HG03520 (cell line): ENCODE measurements at regions not wholly inside any gene's neighbourhood (a gene's known extent, or its start where the extent isn't known, plus 50 kb on each side); places are given as distances from the start of the nearest gene placed in this dataset.
"Not testable (repeated sequence)": the region's sequence is repeated elsewhere in the genome, so short reads cannot be mapped to it uniquely, and the experiment has no call there.

Source experiments
- ATAC-seq: cut with Tn5 transposase; IDR thresholded peaks from one replicate; pipeline ENCODE4 v1.9.1; 2021; ENCODE audit warnings: mild to moderate bottlenecking, moderate library complexity; ENCODE audit not compliant: unreplicated experiment

DNA sequence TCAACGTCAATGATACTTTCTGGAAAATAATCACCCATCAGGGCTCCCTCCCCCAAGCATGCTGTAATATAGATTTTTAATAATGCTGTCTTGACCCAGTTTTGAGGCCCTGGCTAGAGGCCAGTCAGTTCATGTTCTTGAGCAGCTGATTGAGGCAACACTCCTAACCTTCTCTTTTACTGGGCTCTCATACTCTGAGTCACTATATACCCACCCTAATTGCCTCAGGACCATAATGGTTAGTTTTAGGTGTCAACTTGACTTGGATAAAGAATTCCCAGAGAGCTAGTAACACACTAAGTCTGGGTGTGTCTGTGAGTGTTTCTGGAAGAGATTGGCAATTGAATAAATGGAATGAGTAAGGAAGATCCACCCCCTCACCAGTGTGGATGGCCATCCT is 527.0 kb upstream of the ATP2B1 start:
- no peak for ATAC-seq

DNA sequence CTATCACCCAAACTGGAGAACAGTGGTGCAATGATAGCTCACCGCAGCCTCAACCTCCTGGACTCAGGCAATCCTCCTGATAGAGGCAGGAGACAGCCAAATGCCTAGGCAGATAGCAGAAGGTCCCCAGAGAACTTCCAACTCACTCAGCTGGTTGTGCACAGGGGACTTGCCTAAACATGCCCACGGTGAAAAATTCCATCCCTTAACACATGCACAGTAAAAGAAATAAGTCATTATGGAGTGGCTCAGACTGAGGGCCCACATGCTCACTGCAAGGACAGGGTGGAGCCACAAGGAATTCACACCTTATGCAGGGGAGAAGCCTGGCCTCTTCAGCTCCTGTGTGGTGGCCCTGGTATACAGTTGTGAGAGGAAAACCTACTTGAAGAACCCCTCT is 525.8 kb upstream of the ATP2B1 start:
- no peak for ATAC-seq

DNA sequence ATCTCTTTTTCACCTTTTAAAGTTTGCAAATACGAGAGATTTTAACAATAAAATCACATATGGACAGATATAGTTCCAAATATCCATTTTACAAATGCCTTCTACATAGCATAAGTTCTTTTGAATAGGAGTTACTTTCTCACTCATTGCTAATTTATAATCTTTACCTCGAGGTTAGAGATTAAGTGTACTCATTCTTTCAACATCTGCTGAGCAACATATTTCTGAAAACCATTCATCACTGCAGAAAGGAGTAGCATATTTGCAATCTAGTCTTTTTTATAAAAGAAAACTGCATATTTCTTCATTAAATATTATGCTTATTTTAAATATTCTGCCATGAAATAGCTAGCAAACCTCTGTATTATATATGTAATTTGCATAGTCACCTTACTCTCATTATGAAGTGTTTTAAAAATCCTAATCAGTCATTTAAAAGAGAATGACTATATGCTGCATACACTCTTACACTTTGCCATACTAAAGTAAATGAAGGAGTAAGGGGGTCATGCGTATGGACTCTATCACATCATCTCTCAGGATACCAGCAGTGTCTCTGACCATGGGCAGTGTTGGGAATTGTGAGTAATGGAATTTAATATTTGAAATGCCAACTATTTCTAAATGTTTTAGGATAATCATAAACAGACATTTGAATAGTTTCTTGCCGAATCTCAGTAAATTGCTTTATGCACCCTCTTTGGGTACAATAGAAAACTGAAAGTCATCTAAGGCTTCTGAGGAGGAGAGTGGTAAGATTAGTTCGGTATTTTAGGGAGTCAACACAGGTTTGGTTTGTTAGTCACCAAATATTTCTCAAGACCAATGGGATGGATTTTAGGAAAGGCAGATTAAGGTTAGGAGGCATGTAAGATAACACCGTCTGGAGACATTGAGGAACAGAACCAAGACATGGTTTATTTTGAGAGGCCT is 524.8 kb upstream of the ATP2B1 start:
- no peak for ATAC-seq

DNA sequence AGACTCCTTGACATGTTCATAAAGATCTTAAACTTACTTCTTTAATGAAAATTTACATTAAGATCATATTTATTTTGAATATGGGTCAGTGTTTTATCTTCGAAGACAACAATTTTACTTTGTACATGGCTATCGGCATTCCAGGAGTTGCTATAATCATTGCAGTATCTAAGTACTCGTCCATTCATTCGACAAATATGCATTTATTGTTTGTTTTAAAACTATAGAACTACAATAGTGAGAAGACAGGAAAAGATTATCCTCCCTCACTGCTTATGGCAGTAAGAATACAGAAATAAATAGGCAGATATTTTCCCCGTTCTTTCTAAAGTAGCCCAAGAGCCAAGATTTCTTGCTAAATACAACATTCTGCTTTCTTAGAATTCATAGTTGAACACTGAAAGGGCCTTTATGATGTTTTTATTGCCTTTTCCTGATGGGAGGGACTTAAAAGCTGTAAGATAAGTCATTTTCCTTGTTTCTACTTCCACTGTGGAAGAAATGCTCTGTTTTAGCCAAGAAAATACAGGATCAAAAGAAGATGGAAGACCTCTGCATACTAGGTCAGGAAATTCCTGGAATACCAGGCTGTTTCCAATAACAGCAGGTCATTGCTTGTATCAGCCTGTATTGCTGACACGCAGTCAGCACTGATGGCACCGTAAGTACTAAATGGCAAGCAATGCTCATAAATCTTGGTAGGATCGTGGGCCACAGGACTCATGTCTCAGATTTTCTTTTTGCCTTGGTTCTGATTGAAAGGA is 521.0 kb upstream of the ATP2B1 start:
- no peak for ATAC-seq

DNA sequence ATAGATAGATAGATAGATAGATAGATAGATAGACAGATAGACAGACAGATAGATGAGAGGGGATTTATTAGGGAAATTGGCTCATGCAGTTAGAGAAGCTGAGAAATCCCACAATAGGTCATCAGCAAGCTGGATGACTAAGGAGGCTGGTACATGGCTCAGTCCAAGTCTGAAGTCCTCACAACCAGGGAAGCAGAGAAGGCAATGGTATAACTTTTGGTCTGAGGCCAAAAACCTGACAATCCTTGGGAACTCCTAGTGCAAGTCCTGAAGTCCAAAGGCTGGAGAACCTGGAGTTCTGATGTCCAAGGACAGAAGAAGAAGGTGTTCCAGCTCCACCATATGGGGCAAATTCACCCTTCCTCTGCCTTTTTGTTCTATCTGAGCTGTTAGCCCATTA is 517.6 kb upstream of the ATP2B1 start:
- ATAC-seq, result no peak

DNA sequence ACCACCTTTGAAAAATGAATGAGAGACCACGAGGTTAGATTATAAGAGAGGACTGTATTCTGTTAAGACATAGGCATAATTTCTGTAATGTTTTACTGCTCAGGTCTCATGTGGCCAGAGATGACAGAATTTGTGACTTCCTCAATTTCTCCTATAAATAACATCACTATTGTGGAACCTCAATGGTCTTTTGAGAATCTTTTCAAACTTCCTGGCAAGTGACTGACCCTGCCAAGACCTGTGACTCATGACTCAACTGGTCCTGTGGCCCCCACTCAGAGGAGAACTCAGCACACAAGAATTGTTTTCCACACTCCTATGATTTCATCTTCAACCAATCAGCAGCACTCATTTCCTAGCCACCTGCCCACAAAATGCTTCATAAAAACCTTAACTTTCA is 508.2 kb upstream of the ATP2B1 start:
- ATAC-seq, result no peak

DNA sequence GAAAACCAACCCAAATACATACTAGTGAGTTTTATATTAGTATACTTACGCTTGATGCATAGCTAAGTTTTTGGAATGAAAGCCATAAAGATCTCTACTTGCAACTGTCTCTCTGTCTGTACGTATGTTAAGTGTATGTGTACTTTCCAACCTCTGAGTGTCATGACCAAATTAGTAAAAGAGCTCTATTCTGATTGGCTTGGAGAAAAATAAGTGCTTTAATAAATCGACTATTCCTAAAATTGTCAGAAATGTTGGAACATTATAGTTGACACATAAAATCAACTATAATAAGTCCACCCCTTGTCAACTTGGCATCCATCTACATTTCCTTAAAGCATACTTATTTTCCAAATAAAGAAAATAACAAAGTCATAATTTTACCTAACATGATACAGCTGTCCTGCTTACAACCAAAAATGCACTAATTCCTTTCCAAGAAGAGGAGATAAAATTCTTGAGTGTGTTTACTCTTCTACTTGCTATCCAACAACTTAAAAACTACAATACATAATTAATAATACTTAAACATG is 507.4 kb upstream of the ATP2B1 start:
- no peak for ATAC-seq

DNA sequence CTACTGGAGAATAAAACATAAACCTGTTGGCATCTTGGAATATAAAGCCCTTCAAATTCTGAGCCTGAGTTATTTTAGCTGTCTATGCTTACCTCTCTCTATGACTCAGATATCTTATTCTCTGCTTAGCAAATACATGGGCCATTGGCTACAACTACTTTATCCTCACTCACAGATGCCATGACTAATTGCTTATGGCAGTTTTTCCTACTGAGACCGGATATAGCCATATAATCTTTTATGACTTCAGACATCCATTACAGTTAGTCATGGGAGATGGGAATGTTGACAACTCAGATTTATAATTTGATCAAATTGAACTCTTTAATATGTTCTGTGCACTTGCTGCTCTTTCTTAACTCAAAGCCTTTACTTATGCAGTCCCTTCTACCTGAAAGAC is 502.4 kb upstream of the ATP2B1 start:
- ATAC-seq, result no peak

DNA sequence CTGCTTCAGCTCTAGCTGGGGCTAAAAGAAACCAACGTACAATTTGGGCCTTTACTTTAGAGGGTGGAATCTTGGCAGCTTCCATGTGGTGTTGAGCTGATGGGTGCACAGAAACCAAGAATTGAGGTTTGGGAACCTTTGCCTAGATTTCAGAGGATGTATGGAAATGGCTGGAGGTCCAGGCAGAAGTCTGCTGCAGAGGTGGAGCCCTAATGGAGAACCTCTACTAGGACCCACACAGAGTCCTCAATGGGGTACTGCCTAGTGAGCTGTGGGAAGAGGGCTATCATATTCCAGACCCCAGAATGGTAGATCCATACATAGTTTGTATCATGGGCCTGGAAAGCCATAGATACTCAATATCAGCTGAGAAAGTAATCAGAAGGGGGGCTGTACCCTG is 500.4 kb upstream of the ATP2B1 start:
- no peak for ATAC-seq

DNA sequence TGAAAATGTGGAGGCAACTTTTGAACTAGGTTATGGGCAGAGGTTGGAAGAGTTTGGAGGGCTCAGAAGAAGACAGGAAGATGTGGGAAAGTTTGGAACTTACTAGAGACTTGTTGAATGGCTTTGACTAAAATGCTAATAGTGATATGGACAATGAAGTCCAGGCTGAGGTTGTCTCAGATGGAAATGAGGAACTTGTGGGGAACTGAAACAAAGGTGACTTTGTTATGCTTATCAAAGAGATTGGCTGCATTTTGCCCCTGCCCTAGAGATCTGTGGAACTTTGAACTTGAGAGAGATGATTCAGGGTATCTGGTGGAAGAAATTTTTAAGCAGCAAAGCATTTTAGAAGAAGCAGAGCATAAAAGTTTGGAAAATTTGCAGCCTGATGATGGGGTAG is 499.7 kb upstream of the ATP2B1 start:
- not testable (repeated sequence) for ATAC-seq

DNA sequence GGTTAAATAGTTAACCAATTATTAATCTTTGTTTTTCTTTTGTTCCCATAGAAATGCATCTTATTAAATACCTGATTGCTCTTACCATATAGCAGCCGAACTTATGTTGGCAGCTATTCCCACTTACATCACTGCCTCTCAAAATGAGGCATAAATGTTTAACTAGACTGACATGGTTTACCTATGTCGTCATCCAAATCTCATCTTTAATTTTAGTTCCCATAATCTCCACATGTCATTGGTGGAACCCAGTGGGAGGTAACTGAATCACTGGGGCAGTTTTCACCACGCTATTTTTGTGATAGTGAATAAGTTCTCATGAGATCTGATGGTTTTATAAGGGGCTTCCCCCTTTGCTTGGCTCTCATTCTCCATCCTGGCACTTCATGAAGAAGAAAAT is 499.2 kb upstream of the ATP2B1 start:
- no peak for ATAC-seq

DNA sequence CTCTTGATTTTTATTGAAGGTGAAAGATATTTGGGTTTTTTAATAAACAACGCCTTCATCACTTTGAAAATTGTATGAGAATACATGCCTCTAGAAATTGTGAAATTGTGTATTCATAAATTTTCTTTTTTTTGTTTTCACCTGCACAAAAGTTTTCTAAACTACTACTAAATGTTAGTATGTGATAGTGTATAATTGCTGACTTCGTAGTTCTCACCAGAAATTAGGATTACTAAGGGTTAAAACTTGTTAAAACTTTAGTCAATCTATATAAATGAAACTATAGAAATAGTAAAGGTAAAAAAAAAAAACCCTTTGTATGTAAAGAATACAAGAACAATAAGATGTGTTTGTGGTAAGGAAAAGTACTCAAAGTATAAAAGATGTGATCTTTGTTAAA is 496.5 kb upstream of the ATP2B1 start:
- ATAC-seq, result no peak

DNA sequence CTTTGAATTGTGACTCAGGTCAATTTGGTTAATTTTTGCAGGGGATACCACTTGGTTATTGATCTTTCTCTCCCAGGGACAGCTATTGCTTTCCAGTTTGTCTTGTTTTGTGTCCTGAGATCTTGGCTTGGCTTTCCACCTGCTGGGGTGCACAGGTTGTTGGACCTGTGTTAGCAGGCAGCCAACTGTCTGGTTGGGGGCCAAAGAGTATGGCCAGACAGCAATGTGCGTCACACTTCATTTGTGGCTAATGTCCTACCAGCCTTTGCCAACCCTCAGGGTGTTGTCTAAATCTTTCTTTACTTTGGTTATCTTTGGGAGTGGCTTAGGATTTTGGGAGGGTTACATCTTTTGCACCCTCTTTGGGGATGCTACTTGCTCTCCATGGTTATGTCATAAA is 494.9 kb upstream of the ATP2B1 start:
- ATAC-seq, result no peak

DNA sequence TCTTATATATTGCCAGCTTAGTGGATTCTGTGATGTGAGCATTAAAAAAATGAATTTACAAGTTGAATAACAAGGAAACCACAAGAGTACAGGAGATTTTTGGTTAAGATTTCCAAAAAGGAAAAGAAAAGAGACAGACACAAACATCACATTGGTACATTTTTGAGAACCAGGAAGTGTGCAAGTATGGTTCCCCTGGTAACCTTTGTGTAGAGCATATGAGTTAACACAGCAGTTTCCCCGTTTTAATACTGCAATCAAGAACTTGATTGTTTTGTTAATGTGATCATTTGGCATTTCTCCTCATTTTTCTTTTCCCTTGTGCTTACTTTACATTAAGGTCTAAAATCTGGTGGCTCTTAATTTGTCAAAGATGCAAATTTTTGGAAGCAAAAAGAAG is 490.4 kb upstream of the ATP2B1 start:
- ATAC-seq, result no peak

DNA sequence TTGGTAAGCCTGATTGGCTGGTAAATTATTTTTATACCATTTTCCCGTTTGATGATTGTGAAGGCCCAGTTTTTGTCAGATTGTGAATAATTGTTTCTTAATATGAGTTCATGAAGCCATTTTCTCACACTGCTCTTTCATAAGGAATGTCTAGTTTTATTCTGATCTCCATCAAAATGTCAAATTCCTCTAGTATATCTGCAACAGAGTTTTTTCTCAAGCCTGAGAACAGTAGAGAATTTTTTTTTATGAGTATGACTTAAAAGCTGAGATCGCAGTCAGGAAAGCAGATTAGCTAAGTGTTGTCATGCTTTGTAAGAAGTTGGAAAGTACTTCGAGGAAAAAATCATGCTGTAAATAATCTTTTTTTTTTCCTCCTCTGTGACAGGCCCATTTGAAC is 484.9 kb upstream of the ATP2B1 start:
- no peak for ATAC-seq

DNA sequence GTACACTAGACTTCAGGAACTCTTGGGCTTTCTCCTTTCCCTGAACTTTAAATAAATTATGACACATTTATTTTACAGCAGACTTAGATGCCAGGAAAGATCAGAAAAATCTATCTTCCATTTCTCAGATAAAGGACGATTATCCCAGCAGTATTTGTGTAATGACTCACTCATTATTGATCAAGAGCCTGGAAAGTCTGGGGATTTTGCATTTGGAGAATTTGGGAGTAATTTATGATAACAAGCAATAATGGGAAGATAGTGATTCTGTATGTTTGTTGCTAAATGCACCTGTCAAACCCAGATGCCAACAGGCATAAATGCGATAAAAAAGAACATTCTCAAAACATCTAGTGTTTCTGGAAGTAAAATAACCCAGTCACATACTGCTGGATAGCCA is 480.2 kb upstream of the ATP2B1 start:
- ATAC-seq, result no peak

DNA sequence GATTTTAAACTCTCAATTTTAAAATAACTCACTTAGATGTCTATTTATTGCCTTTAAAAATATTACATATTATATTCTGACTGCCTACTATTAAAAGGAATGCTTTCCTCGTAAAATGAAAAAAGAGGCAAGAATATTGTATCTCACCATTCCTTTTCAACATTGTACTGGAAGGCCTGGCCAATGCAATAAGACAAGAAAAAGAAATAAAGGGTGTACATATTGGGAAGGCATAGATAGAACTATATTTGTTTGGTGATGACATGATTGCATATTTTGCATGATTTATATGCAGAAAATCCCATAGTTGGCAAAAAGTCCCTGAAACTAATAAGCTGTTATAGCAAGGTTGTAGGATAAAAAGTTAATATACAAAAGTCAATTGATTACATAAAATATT is 474.6 kb upstream of the ATP2B1 start:
- no peak for ATAC-seq

DNA sequence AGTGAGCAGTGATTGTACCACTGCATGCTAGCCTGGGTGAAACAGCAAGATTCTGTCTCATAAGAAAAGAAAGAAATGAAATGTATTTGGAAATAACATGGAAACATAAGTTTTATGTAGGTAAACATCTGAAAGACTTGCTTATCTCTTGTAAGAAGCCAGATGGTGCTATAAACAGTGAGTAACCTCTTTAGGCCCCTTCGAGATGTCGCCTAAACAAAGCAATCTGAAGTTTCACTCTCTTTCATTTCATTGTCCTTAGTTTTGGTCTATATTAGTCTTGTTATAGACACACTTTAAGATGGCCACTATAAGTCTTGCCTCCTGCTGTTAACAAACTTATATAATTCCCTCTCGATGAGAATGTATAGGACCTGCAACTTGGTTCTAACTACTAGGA is 472.6 kb upstream of the ATP2B1 start:
- ATAC-seq, result no peak

DNA sequence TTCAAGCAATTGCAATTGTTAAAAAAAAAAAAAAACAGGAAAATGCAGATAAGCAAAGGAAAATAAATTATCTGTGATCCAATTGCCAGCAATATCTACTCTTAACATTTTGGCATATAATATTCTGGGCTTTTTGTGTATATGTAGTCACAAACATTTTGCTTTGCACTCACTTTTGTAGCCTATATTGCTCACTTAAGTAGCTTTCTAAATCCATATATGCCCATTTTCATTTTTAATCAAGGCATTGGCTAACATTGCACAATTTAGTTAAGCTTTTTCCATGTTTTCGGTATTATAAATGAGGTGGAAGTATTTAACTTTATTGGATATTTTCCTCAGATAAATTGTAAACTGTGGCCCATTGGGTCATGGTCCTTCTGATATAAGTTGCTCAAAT is 466.3 kb upstream of the ATP2B1 start:
- ATAC-seq, result no peak

DNA sequence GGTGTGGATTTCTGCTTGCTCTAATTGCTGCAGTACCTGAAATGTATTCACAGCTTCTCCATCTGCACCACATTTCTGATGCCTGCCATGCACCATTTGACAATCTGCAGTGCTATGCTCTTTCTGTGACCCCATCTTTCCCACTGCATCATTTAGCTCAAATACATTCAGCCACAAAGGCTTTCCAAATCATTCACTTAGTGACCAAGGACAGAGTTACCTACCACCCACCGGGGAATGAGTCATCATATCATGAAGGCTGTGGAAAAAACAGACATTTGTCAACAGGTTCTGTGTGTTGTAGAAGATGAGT is 465.5 kb upstream of the ATP2B1 start:
- no peak for ATAC-seq

DNA sequence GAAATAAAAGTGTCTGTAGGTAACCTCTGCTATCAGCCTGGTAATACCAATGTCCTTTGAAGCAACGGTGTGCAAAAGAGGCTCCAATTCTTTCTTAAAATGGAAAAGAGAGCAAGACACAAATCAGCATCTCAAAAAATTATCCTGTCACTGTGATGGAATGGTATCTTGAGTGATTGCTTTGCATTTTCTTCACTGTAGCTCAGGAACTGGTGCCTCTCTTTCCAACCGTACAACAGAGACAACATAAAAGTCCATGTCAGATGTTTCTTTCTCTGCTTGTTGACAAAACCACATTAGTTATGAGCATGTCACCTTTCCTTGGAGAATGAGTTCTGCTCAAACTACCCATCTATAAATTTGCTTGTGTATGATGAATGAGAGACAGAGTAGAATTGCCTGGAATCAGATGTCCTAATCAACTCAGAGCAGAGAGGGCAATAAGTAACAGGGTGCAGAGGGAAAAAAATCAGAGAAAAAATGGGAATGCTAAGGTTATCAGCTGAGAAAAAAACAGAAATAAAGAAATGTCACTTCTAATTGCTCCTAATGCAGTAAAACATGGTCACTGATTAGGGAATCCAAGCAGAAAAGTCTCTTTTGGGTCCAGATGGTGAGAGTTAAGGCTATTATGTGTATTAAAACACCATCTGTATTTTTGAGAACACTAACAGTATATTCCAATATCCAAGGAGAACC is 465.0 kb upstream of the ATP2B1 start:
- no peak for ATAC-seq

DNA sequence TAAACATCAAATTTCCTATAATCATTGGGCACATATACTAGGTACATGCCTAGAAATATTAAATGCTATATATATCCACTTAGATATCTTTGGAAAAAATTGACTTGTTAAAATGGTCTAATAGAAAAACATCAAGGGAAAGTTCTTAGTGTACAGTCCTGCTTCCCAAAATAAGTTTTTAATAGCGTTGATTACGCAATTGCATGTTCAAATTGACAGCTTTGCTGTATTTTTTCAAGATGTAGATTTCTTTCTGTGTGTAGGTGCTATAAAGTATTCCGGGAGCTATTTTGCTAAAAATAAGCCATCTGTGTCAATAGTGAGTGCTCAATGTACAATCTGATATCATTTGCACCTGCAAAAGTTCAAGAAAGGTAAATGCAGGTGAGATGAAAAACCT is 463.9 kb upstream of the ATP2B1 start:
- ATAC-seq, result no peak
